Gastrocnemius medialis (tissue), 4 donors: ENCODE measurements at regions not wholly inside any gene's neighbourhood (a gene's known extent, or its start where the extent isn't known, plus 50 kb on each side); places are given as distances from the start of the nearest gene placed in this dataset.

Experiments
- ATAC-seq, 2 donors: fragments of 150-250 bp; one replicate each; pipeline ENCODE4 v1.9.1; 2016
- DNase-seq, 2 donors: peaks; one replicate each; pipeline ENCODE4 v3.0.0-alpha.2; 2019
- H3K27ac ChIP-seq, 4 donors: fragments of 200-600 bp; sonication (generic); 1 replicate in 1 of 4; 2 replicates in 3 of 4; pipeline ENCODE4 v1.5.1; 2016 to 2018; ENCODE audit warnings: mild to moderate bottlenecking in 2 of 4, moderate library complexity in 1 of 4
- H3K27me3 ChIP-seq, 3 donors: fragments of 200-600 bp; sonication (generic) in 2 of 3; 1 replicate in 1 of 3; 2 replicates in 2 of 3; pipeline versions ENCODE4 v1.5.1 to v1.6.0; 2016 to 2019; ENCODE audit warnings: mild to moderate bottlenecking in 1 of 3, moderate library complexity in 1 of 3
- H3K36me3 ChIP-seq, 2 donors: fragments of 200-600 bp; sonication (generic) in 1 of 2; one replicate each; pipeline ENCODE4 v1.5.1; 2017 to 2018
- H3K4me1 ChIP-seq, 2 donors: fragments of 200-600 bp; sonication (generic) in 1 of 2; one replicate each; pipeline ENCODE4 v1.5.1; 2016 to 2017; ENCODE audit warnings: mild to moderate bottlenecking in 2 of 2
- H3K4me3 ChIP-seq, 4 donors: fragments of 200-600 bp; sonication (generic) in 3 of 4; 1 replicate in 1 of 4; 2 replicates in 3 of 4; pipeline ENCODE4 v1.5.1; 2016 to 2019; ENCODE audit warnings: mild to moderate bottlenecking in 2 of 4
- H3K9me3 ChIP-seq, 3 donors: fragments of 200-600 bp; sonication (generic) in 2 of 3; 1 replicate in 1 of 3; 2 replicates in 2 of 3; pipeline ENCODE4 v1.5.1; 2016 to 2019
- POLR2A ChIP-seq, 2 donors: fragments of 450-650 bp; IDR thresholded peaks; one replicate each; pipeline ENCODE4 v1.6.1; 2017; ENCODE audit warnings: antibody characterized with exemption in 2 of 2, mild to moderate bottlenecking in 2 of 2, moderate library complexity in 2 of 2
- in situ Hi-C, 4 donors: fragments of 200-750 bp; cut with MboI; loops; one replicate each; pipeline versions ENCODE4 v1.15.0 to v1.8.0; 2017; ENCODE audit warnings: low sequenced_read_pairs in 4 of 4
- intact Hi-C: fragments of 100-400 bp; cut with DNase I; formaldehyde crosslinking; loops from one replicate; pipeline ENCODE4 v1.15.1; 2023; ENCODE audit warnings: low total_unique reads
- TF ChIP-seq, protein P1 (sequence below), 5 experiments: fragments of 450-650 bp in 3 of 5; fragments of 200-600 bp in 2 of 5; sonication (generic) in 2 of 5; IDR thresholded peaks in 4 of 5; conservative IDR thresholded peaks in 1 of 5; 1 replicate in 4 of 5; 2 replicates in 1 of 5; pipeline ENCODE4 v1.5.1; 2016 to 2019; ENCODE audit warnings: antibody characterized with exemption in 5 of 5, mild to moderate bottlenecking in 3 of 5, moderate library complexity in 3 of 5

DNA sequence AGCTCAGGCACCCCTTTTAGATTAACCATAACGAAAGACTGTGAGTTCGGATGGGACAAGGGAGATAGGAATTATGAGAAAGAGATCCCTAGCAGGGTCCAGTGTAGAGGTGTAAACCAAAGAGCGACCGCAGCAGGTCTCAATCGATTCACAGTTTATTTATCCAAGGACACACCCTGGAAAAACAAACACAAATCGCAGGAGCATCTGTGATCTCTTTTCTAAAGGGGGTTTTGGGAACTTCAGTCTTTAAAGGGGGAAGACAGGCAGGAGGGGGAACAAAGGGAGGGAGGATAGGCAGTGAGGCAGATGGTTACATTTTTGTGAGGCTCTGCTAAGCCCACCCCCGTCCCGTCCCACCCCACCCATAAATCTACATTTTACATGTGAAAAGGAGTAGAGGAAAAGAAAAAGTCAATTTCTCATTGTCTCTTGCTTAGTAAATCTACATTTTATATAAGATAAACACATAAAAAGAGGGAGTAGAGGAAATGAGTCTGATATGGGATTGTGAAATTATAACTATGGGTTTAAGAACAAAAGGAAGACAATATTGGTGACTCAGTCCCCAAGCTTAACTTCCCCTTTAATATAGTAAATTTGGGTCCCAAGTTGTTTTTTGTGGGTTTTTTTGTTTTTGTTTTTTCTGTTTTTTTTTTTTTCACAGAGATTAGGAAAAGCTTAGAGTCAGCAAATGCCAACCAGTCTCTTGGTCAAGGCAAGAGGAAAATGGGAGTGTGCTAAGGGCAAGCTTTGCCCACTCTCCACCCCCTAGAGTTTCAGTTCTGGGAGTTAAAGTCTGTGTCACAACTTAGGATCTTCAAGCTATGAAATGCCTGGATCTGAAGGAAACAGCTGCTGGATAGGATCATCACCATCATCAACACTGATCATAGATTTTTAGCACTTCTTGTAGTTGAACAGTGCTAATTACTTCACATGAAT lies 160.9 kb upstream of the CDH5 start:
- intact Hi-C loops (loop anchor here (5.0 kb wide), 1 partner anchor 42 kb away; no protein-coding TSS in a partner anchor), in situ Hi-C loops (no loop called here)
- Histone ChIP-seq H3K4me1 (no peaks in the 10 kb centered on the region), H3K27me3 (no peaks in the 10 kb centered on the region), H3K9me3 (no peaks in the 10 kb centered on the region), H3K27ac (peak overlapping the region in 2 of 4 donors; percentile 9 to 47), H3K36me3 (no peaks in the 10 kb centered on the region), H3K4me3 (no peak overlapping the region)
- DNase-seq = no peak
- ATAC-seq = no peak
- TF ChIP-seq POLR2A (IDR thresholded peaks at IDR 0.05) = no peak
- TF ChIP-seq, protein P1, sequence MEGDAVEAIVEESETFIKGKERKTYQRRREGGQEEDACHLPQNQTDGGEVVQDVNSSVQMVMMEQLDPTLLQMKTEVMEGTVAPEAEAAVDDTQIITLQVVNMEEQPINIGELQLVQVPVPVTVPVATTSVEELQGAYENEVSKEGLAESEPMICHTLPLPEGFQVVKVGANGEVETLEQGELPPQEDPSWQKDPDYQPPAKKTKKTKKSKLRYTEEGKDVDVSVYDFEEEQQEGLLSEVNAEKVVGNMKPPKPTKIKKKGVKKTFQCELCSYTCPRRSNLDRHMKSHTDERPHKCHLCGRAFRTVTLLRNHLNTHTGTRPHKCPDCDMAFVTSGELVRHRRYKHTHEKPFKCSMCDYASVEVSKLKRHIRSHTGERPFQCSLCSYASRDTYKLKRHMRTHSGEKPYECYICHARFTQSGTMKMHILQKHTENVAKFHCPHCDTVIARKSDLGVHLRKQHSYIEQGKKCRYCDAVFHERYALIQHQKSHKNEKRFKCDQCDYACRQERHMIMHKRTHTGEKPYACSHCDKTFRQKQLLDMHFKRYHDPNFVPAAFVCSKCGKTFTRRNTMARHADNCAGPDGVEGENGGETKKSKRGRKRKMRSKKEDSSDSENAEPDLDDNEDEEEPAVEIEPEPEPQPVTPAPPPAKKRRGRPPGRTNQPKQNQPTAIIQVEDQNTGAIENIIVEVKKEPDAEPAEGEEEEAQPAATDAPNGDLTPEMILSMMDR (IDR thresholded peaks at IDR 0.05 in 4 of 5, conservative IDR thresholded peaks at IDR 0.05 in 1 of 5) = no peak

DNA sequence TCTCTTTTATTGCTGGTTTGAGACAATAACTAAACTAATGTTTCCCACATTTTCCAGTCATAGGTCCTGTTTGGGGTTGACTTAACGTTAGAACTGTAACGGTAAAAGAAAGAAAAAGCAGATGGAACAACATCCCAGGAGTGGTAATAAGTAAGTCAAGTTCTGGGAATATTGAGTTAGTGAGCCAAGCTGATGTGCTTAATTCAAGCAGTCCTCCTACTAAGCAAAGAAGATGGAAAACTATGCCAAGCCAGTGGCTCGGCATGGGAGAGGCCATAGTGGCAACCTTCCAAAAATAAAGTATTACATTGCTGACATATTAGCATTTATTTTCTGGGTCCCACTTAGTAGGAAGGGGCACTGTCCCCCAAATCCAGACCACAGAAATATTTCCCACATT lies 161.7 kb upstream of the CDH5 start:
- Histone ChIP-seq H3K27me3 (no peaks in the 10 kb centered on the region), H3K27ac (peak overlapping the region in 1 of 4 donors; percentile 33), H3K9me3 (no peaks in the 10 kb centered on the region), H3K4me1 (no peaks in the 10 kb centered on the region), H3K36me3 (no peaks in the 10 kb centered on the region), H3K4me3 (no peak overlapping the region)
- DNase-seq (no peak), ATAC-seq (no peak)
- TF ChIP-seq, protein P1 (IDR thresholded peaks at IDR 0.05 in 4 of 5, conservative IDR thresholded peaks at IDR 0.05 in 1 of 5) = no peak
- no peak for TF ChIP-seq POLR2A (IDR thresholded peaks at IDR 0.05)
- intact Hi-C loops (loop anchor here (5.0 kb wide), 1 partner anchor 43 kb away; no protein-coding TSS in a partner anchor), in situ Hi-C loops (no loop called here)

DNA sequence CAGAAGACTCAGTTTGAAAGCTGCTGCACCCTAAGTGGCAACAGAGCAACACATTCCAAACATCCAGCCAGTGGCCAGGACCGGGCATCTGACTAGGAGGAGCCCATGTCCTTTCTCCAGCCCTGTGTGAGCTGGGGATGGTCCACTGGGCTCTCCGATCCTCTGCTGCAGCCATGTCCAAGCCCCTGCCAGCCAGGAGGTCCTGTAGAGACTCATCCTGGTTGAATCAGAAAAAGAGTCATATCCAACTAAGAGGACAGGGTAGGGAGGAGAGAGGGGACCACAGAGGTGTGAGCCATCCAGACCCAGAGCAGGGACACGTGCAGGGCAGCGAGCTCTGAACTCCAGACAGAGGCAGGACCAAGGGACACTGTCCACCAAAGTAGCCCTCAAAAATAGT lies 163.0 kb upstream of the CDH5 start:
- no peaks in the 10 kb centered on the region for H3K27me3 ChIP-seq
- no peak overlapping the region for H3K4me3 ChIP-seq
- H3K9me3 ChIP-seq = no peaks in the 10 kb centered on the region
- in situ Hi-C loops (no loop called here), intact Hi-C loops (no loop called here)
- TF ChIP-seq, protein P1 (IDR thresholded peaks at IDR 0.05 in 4 of 5, conservative IDR thresholded peaks at IDR 0.05 in 1 of 5) = no peak
- TF ChIP-seq POLR2A (IDR thresholded peaks at IDR 0.05) = no peak
- DNase-seq (no peak), ATAC-seq (no peak)
- H3K4me1 ChIP-seq = no peaks in the 10 kb centered on the region
- no peaks in the 10 kb centered on the region for H3K36me3 ChIP-seq
- H3K27ac ChIP-seq = no peak overlapping the region

DNA sequence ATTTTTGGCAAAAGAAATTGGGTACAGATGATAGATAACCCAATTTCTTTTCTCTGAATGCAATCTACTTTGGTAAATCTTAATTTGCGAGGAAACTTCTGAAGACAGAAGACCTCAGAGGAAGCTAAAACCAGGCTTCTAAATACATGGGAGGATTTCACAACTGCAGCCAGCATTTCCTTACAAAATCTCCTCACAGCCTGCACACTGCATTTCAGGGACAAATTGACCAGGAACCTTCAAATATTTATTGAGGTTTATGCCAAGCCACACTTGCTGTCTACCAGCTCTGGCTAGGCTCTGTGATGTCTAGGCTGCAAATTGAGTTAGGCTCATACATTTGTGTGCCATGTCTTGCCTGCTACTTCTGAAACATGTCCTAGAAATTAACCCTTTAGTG lies 167.3 kb upstream of the CDH5 start:
- no peak for ATAC-seq
- TF ChIP-seq POLR2A (IDR thresholded peaks at IDR 0.05) = no peak
- TF ChIP-seq, protein P1 (IDR thresholded peaks at IDR 0.05 in 4 of 5, conservative IDR thresholded peaks at IDR 0.05 in 1 of 5) = no peak
- Histone ChIP-seq H3K27ac (no peak overlapping the region), H3K27me3 (no peaks in the 10 kb centered on the region), H3K9me3 (no peaks in the 10 kb centered on the region), H3K4me3 (no peak overlapping the region), H3K36me3 (no peaks in the 10 kb centered on the region), H3K4me1 (no peaks in the 10 kb centered on the region)
- intact Hi-C loops = no loop called here
- DNase-seq = no peak
- in situ Hi-C loops = no loop called here
